Central memory CD4-positive, alpha-beta T cell (primary cell): ENCODE measurements at regions not wholly inside any gene's neighbourhood (a gene's known extent, or its start where the extent isn't known, plus 50 kb on each side); places are given as distances from the start of the nearest gene placed in this dataset.

Experiments used
- DNase-seq: peaks from one replicate; pipeline ENCODE4 v3.0.0; 2022

GRCh38 chr3:82078246-82078645, 316.8 kb upstream of the GBE1 start:
- DNase-seq: no peak

- no peak for DNase-seq
Measured at GRCh38 chr3:82067420-82067819, 306.0 kb upstream of the GBE1 start.

DNA sequence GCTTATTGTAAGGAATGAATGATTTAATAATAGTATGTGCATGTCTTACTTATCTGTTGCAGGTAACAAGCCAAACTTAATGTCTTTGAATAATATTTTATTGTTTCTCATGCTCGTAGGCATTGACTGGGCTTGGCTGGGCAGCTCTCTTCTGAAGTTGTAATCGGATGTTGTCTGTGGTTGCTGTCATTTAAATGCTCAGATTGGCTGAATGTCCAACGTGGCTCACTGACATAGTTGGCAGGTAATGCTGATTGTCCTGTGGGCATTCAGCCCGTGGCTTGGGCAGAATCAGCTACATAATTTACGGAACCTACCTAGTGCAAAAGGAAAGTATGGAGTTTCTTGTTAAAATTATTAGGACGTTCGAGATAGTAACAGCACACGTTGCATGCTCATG, 297.4 kb upstream of the GBE1 start:
- DNase-seq: no peak

- DNase-seq: no peak
Measured at GRCh38 chr3:82055792-82056191, 294.3 kb upstream of the GBE1 start.

- DNase-seq: no peak
Measured at GRCh38 chr3:82054849-82055248, 293.4 kb upstream of the GBE1 start.

- no peak for DNase-seq
Measured at GRCh38 chr3:82053236-82053635, 291.8 kb upstream of the GBE1 start.

- no peak for DNase-seq
Measured at GRCh38 chr3:82050382-82050781, 288.9 kb upstream of the GBE1 start.

- DNase-seq: no peak
Measured at GRCh38 chr3:82048711-82049110, 287.3 kb upstream of the GBE1 start.

DNA sequence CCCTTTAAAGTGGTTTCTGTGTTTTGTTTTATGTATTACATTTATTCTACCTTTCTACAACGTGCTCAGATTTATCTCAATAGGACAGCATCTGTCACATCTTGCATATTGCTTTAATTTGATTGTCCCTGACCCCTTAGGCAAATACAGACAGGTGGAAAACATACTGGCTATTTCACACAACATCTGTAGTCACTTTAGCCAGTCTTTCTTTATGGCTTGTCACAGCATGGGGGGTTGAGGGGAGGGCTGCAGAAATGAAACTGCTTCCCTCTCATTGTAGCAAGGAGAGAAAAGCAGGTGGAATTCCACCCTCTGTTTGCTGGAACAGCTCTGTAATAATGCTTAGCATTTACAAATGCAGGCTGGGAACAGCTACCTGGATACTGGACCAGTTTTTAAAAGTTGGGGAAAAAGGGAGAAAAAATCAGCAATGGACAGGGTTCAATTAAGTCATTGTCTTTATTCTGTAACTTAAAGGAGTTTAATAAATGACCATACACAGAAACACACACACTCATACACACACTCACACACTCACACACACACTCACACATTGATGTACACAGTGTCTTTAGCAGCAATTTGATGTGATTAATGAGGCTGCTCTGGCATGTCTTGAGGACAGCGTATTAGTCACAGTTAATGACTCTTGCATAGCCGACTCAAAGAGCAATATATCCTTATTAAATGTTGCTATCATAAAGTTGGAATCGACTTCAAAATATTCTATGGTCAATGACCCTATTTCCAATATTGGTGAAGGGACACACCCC, 283.7 kb upstream of the GBE1 start:
- no peak for DNase-seq

DNA sequence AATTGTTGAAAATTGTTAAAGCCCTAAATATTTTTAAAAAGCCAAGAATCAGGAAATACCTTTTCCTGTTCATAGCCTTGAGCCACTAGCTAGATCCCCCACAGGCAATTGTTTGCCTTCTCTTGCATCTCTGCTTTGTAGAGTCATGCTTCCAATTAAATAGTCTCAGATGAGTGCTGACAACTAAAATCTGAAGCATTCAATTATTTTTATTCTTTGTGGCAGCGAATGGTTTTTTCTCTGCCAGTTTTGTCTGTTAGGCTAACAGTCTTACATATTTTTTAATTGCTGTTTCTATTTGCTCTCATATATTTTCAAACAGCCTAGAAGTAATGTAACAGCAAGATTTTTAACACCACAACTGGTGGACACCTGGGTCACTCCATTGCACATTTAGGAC, 277.1 kb upstream of the GBE1 start:
- no peak for DNase-seq

DNA sequence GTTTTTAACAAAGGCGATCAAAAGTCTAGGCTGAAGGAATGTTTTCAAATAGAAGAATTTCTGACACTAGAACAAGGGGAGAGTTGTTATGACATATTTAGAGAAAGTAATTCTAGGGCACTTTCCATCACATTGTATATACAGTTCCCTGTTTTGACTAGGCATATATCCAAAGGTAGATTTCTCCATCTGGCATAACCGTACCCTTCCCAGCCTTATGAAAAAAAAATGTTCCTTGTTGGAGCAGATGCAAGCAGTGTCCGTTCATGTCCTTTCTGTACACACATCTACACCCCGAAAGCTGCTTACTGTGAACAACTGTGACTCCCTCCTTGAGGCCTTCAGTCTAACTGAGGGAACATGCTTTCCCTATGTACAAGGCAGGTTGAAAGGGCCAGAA, 271.7 kb upstream of the GBE1 start:
- DNase-seq: no peak

DNA sequence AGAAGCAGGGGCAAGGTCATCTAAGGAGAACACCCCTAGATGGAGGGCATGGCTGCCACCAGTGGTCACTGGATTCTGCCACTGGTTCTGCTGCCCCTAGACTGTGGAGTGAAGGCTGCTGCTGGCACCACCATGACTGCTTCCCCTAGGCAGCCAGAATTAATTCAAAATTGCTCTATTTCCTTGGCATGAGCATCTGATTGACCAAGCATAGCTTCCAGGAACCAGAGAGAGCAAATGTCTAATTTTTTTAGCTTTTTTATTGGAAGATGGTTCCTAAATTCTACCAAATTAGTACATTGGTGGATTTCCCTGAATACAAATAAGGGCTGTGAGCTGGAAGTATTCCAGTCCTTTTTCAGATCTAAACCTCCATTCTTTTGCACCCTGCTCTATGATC, 270.2 kb upstream of the GBE1 start:
- no peak for DNase-seq

DNA sequence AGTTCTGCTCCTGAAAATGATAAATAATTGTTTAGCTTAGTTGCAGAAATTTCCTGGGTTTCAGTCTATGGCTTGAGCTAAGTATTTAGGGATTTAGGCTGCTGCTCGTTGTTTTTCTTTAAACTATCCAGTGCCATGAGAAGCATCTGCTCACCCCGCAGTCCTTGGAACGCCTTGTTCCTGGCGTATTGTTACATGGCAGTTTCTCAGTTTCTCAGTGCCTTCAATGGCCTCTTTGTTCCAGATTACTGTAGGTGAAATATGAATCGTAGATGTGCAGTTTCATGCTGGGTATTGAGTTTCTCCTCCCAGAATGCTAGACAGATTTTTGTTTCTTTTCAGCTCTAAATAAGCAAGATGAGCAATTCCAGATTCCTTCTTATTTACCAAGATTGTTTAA, 269.5 kb upstream of the GBE1 start:
- DNase-seq: no peak

GRCh38 chr3:82022836-82023235, 261.4 kb upstream of the GBE1 start:
- no peak for DNase-seq

GRCh38 chr3:82020282-82020681, 258.8 kb upstream of the GBE1 start:
- no peak for DNase-seq

GRCh38 chr3:82015241-82015640, 253.8 kb upstream of the GBE1 start:
- DNase-seq: no peak

- DNase-seq: no peak
Measured at GRCh38 chr3:82012775-82013174, 251.3 kb upstream of the GBE1 start.

- DNase-seq: no peak
Measured at GRCh38 chr3:82011336-82011735, 249.9 kb upstream of the GBE1 start.

- DNase-seq: no peak
Measured at GRCh38 chr3:82005266-82005665, 243.8 kb upstream of the GBE1 start.

DNA sequence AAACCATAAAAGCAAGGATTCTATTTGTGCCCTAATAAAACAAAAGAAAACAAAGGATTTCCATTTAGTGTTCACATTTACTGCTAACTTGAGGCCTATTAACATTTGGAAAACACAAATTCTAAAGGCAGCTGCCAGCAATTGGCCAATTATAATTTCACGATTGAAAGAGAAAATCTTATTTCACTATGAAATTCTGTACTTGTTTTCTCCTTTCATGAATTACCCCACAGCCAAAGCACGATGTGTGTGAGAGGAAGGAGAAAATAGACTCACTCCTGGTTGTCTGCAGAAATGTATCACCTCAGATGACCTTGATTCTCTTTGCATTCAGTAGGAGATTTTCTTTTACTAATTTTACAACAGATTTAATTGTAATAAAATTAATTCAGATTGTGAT, 242.8 kb upstream of the GBE1 start:
- DNase-seq: no peak

- no peak for DNase-seq
Measured at GRCh38 chr3:82002986-82003642, 241.7 kb upstream of the GBE1 start.

GRCh38 chr3:82002491-82002890, 241.0 kb upstream of the GBE1 start:
- no peak for DNase-seq

DNA sequence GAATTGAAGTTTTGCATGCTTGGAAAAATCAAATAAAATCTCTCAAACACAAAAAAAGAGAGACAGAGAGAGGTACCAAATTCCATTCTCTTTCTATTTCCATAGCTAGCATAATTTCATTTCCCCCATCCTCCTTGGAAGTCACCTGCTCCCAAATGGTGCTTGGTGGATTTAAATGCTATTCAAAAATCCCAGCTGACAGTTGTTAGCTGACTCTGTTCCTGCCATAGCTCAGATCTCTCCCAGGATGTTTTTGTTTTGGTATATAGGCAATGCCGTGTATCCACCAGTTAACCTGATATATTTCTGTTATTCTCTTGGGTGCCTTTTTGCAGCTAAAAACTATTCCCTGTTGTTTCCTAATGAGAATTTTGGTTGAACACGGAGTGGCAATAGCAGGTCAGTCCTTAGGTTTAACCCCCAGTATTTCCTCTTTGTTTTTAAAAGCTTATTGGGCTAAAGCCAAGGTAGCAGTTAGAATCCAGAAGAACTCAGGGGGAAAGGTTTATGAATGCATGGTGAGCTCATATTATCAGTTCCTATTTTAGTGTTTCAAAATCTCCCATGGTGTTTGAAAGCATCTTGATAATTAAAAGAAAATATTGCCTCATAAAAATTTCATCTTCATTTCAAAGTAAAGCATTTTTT, 240.0 kb upstream of the GBE1 start:
- DNase-seq: no peak

GRCh38 chr3:82000773-82001172, 239.3 kb upstream of the GBE1 start:
- DNase-seq: no peak
